ENCODE measurements at regions not wholly inside any gene's neighbourhood (a gene's known extent, or its start where the extent isn't known, plus 50 kb on each side); places are given as distances from the start of the nearest gene placed in this dataset.

DNA sequence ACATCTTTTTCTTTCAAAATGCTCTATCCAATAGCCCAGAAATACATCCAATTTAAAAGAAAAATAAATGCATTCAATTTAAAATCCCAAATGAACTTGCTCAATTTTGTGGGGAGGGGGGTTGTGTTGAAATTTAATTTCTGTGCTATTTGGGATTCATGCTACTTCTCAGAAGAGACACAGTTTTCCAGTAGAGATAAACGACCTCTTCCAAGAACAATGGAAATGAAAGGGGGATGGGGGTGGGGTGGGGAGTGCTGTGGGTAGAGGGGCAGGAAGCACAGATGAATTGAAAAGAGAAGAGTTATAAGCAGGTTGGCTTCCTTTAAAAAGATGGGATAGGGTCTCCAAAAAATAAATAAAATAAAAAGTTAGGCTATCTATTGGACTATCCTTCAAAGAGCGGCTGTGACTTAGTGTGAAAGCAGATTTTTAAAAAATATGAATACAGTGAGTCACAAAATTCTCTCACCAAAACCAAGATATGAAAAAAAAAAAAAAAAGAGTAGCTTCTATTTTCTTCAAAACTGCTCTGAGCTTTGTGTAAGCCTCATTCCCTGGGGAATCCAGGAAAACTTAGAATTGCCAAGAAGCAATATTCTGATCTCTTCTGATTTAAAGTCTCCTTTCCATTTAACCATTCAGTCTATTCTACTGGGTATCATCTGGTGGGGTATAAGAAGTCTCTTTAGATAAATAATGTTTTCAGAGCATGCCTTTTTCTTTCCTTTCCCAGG, 324.3 kb downstream of the PTTG2 start:
- TF ChIP-seq CTCF (IDR thresholded peaks at IDR 0.05 in 8 of 11, conservative IDR thresholded peaks at IDR 0.05 in 3 of 11) (no peak), POLR2AphosphoS5 (IDR thresholded peaks at IDR 0.05) (no peak), POLR2A (IDR thresholded peaks at IDR 0.05) (no peak)

Data from spleen (tissue), 7 donors.